HL-60 (cell line): ENCODE measurements at regions not wholly inside any gene's neighbourhood (a gene's known extent, or its start where the extent isn't known, plus 50 kb on each side); places are given as distances from the start of the nearest gene placed in this dataset.

Source experiments
- POLR2AphosphoS5 ChIP-seq: IDR thresholded peaks from 2 replicates; pipeline ENCODE4 v1.6.1; 2012; ENCODE audit warnings: low read depth
- TF ChIP-seq, protein P1 (sequence below): IDR thresholded peaks from 2 replicates; pipeline ENCODE4 v1.6.1; 2012; ENCODE audit warnings: low read depth; ENCODE audit not compliant: insufficient replicate concordance
- TF ChIP-seq, protein P2 (sequence below): IDR thresholded peaks from one replicate; pipeline ENCODE4 v1.5.1; 2011; ENCODE audit warnings: low read length, control low read depth, inconsistent platforms; ENCODE audit not compliant: insufficient read depth

DNA sequence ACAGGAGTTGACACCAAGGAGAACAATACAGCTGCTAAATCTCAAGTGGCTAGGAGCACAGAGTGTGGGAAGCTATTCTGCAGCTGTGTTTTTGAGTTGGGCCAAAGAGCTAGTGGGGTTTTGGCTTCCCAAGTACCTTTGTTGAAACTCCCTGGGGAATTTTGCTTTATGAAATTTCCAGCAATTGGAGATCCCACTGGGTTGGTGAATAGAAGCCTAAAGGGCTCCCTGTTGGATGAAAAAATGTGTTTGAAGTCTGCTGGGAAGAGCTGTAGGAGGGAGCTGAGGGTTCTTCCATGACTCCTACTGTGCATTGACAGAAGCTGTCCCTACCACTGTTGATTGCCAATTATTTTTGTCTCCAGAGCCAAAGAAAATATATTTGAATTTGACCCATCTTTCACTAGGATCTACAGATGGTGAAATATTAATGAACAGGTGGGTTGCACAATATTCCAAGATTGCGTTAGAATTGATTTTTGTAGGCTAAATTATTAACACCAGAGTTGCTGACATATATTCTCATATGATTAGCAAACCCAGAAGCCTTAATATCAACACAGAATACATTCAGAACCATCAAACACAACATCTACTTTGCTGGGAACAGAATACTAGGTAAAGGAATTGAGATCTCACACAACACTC is 95.4 kb upstream of the CYP1B1 start:
- no peak for TF ChIP-seq POLR2AphosphoS5
- TF ChIP-seq, protein P1, sequence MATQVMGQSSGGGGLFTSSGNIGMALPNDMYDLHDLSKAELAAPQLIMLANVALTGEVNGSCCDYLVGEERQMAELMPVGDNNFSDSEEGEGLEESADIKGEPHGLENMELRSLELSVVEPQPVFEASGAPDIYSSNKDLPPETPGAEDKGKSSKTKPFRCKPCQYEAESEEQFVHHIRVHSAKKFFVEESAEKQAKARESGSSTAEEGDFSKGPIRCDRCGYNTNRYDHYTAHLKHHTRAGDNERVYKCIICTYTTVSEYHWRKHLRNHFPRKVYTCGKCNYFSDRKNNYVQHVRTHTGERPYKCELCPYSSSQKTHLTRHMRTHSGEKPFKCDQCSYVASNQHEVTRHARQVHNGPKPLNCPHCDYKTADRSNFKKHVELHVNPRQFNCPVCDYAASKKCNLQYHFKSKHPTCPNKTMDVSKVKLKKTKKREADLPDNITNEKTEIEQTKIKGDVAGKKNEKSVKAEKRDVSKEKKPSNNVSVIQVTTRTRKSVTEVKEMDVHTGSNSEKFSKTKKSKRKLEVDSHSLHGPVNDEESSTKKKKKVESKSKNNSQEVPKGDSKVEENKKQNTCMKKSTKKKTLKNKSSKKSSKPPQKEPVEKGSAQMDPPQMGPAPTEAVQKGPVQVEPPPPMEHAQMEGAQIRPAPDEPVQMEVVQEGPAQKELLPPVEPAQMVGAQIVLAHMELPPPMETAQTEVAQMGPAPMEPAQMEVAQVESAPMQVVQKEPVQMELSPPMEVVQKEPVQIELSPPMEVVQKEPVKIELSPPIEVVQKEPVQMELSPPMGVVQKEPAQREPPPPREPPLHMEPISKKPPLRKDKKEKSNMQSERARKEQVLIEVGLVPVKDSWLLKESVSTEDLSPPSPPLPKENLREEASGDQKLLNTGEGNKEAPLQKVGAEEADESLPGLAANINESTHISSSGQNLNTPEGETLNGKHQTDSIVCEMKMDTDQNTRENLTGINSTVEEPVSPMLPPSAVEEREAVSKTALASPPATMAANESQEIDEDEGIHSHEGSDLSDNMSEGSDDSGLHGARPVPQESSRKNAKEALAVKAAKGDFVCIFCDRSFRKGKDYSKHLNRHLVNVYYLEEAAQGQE: no peak
- TF ChIP-seq, protein P2, sequence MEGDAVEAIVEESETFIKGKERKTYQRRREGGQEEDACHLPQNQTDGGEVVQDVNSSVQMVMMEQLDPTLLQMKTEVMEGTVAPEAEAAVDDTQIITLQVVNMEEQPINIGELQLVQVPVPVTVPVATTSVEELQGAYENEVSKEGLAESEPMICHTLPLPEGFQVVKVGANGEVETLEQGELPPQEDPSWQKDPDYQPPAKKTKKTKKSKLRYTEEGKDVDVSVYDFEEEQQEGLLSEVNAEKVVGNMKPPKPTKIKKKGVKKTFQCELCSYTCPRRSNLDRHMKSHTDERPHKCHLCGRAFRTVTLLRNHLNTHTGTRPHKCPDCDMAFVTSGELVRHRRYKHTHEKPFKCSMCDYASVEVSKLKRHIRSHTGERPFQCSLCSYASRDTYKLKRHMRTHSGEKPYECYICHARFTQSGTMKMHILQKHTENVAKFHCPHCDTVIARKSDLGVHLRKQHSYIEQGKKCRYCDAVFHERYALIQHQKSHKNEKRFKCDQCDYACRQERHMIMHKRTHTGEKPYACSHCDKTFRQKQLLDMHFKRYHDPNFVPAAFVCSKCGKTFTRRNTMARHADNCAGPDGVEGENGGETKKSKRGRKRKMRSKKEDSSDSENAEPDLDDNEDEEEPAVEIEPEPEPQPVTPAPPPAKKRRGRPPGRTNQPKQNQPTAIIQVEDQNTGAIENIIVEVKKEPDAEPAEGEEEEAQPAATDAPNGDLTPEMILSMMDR: no peak
